ENCODE measurements at regions not wholly inside any gene's neighbourhood (a gene's known extent, or its start where the extent isn't known, plus 50 kb on each side); places are given as distances from the start of the nearest gene placed in this dataset.

DNA sequence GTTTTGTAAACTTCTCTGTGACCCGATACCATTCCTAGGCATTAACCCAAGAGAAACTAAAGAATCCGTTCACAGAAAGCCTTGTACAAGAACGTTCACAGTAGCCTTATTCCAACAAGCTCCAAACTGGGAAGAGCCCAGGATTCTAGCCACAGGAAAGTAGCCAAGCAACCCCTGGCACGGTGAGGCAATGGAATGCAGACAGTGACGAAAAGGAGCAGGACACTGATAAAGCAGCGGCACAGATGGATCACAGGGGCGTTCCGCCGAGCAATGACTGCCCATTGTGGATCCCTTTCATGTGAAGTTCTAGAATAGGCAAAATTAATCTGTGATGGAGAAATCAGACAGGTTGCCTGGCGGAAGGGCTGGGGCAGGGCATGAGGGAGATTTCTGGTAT lies 198.7 kb upstream of the CHRNA7 start:
- no peak overlapping the region for H3K27ac Mint-ChIP-seq
- Histone ChIP-seq H3K9me3 (ENCODE audit: control insufficient read depth in 2 of 3, low read length in 3 of 3) (no peaks in the 10 kb centered on the region), H3K27ac (ENCODE audit: low read depth, low read length) (no peak overlapping the region), H3K27me3 (ENCODE audit: control insufficient read depth in 2 of 2, insufficient read depth in 2 of 2, low read length in 2 of 2) (no peaks in the 10 kb centered on the region), H3K4me1 (ENCODE audit: control insufficient read depth in 2 of 2, insufficient read depth in 2 of 2, low read length in 2 of 2) (no peaks in the 10 kb centered on the region), H3K36me3 (ENCODE audit: control insufficient read depth in 2 of 3, insufficient read depth in 3 of 3, low read length in 3 of 3) (no peaks in the 10 kb centered on the region), H3K4me3 (ENCODE audit: low read length) (no peak overlapping the region)
- ChIA-PET CTCF (no interaction called here), POLR2A (no interaction called here)
- DNase-seq (no peak), ATAC-seq (no peak)
- peaks cover 0 to 3% (median 0%) of the 10 kb centered on the region in 11 donors for H3K9me3 Mint-ChIP-seq
- H3K4me3 Mint-ChIP-seq, result no peak overlapping the region
- no peaks in the 10 kb centered on the region for H3K36me3 Mint-ChIP-seq
- peaks cover 3 to 52% (median 34%) of the 10 kb centered on the region in 5 donors for H3K27me3 Mint-ChIP-seq
- intact Hi-C loops (cut with micrococcal nuclease), result no loop called here
- no peaks in the 10 kb centered on the region for H3K4me1 Mint-ChIP-seq

DNA sequence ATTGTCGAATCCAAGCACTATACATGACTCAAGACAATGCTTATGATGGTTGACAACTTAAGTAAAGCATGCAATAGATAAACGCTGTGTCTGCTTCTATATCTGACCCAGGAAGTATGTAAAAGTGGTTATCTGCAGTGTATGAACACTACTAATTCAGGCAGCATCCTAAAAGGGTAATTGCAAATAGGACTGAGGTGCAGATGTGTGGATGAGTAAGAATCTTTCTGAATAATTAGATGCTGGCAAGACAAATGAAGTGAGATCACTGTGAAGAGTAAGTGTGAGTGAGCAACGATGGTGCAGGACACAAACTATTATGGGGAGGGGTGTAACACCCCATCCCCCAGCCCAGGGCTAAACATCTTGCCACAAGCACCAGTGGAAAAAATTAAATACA lies 195.7 kb upstream of the CHRNA7 start:
- Histone ChIP-seq H3K4me1 (ENCODE audit: control insufficient read depth in 2 of 2, insufficient read depth in 2 of 2, low read length in 2 of 2) (no peaks in the 10 kb centered on the region), H3K27me3 (ENCODE audit: control insufficient read depth in 2 of 2, insufficient read depth in 2 of 2, low read length in 2 of 2) (no peaks in the 10 kb centered on the region), H3K4me3 (ENCODE audit: low read length) (no peak overlapping the region), H3K9me3 (ENCODE audit: control insufficient read depth in 2 of 3, low read length in 3 of 3) (no peaks in the 10 kb centered on the region), H3K27ac (ENCODE audit: low read depth, low read length) (no peak overlapping the region), H3K36me3 (ENCODE audit: control insufficient read depth in 2 of 3, insufficient read depth in 3 of 3, low read length in 3 of 3) (no peaks in the 10 kb centered on the region)
- intact Hi-C loops (cut with micrococcal nuclease), result no loop called here
- Mint-ChIP-seq H3K4me1 (no peaks in the 10 kb centered on the region), H3K4me3 (no peak overlapping the region), H3K27ac (no peak overlapping the region), H3K9me3 (peaks cover 0 to 3% (median 0%) of the 10 kb centered on the region in 11 donors), H3K27me3 (peaks cover 2 to 38% (median 25%) of the 10 kb centered on the region in 5 donors), H3K36me3 (no peaks in the 10 kb centered on the region)
- DNase-seq (no peak), ATAC-seq (no peak)
- ChIA-PET CTCF (no interaction called here), POLR2A (no interaction called here)

DNA sequence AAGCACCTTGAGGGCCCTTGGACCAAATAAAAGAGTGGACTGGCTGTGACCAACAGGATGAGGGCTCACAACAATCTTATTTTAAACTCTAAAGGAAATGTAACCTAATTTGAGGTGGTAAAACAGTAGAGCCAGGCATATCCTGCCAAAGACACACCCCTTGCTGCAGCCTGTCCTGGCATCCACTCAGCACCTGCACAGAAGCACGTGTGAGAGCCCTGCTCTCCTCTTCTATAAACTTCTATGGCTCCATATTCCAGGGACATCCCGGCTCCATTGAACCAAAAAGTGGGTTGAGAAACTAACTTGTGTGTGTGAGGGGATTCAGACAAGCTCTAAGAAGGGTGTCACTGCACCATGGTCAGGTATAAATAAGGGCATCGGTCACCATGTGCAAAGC lies 190.9 kb upstream of the CHRNA7 start:
- Mint-ChIP-seq H3K36me3 (no peaks in the 10 kb centered on the region), H3K4me1 (no peaks in the 10 kb centered on the region), H3K9me3 (no peaks in the 10 kb centered on the region), H3K27ac (no peak overlapping the region), H3K4me3 (no peak overlapping the region), H3K27me3 (peaks cover 0 to 17% (median 7%) of the 10 kb centered on the region in 5 donors)
- Histone ChIP-seq H3K4me3 (ENCODE audit: low read length) (no peak overlapping the region), H3K36me3 (ENCODE audit: control insufficient read depth in 2 of 3, insufficient read depth in 3 of 3, low read length in 3 of 3) (no peaks in the 10 kb centered on the region), H3K27ac (ENCODE audit: low read depth, low read length) (no peak overlapping the region), H3K27me3 (ENCODE audit: control insufficient read depth in 2 of 2, insufficient read depth in 2 of 2, low read length in 2 of 2) (no peaks in the 10 kb centered on the region), H3K4me1 (ENCODE audit: control insufficient read depth in 2 of 2, insufficient read depth in 2 of 2, low read length in 2 of 2) (no peaks in the 10 kb centered on the region), H3K9me3 (ENCODE audit: control insufficient read depth in 2 of 3, low read length in 3 of 3) (no peaks in the 10 kb centered on the region)
- ATAC-seq (no peak), DNase-seq (no peak)
- ChIA-PET CTCF (no interaction called here), POLR2A (no interaction called here)
- intact Hi-C loops (cut with micrococcal nuclease), result no loop called here

DNA sequence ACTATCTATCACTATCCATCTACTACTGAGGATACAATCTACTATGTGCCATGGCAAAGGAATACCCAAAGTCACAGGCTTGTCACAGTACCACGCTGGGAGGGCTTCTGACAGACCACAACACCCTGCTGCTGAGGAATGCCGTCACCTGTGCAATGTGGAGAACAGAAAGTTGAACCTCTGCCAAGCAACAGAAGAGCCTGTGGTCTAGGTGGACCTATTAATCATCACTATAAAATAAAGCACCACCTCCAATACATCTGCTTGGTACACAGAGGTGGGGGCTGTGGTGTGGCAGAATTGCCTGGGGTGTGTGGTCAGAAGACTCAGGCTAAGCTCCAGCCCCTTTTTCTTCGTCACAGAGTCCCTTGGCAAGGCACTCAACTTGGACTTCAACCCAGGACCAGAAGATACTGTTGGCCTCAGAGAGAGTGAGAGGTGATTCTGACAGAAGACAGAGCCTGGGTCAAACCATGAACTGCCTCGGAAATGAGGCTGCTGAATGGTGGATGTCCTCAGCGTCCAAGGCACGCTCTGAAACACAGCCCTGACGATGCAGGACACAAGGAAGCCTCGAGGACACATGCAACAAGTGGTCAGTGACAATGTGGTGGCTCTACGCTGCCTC lies 189.4 kb upstream of the CHRNA7 start:
- CTCF ChIA-PET, result no interaction called here
- ATAC-seq, result no peak
- peaks cover 0 to 9% (median 4%) of the 10 kb centered on the region in 5 donors for H3K27me3 Mint-ChIP-seq

DNA sequence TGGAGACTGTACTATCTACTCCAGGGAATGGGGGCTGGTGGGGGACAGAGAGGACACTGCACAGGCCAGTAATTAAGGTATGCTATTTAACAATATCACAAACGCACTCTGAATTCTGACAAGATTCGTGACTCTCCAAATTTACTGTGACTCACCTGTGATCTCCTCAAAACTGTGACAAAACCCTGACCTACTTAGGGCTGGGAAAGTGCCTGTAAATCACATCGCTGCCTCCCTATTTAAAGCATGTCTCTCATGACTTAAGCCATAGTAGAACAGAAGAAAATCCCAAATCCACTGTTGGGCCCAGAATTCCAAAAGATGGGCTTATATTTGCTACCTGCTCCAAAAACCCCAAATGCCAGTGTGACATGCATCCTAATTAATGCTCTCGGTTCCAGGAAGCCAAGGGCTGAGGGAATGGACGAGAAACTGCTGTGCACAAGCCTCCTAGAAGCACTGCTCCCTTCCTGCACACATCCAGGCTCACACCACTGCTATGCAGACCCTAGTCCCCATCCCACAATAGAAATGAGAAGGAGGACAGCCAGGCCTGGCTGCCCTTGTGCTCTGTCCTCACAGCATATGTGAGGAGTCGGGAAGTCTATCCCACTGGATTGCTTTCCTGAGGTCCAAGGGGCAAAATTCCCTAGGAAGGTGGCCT lies 187.7 kb upstream of the CHRNA7 start:
- no peak overlapping the region for H3K27ac Mint-ChIP-seq
- no peak for ATAC-seq
- H3K27ac ChIP-seq (ENCODE audit: low read depth, low read length), result no peak overlapping the region
- CTCF ChIA-PET, result no interaction called here
- peaks cover 0 to 2% (median 0%) of the 10 kb centered on the region in 11 donors for H3K9me3 Mint-ChIP-seq
- no peak overlapping the region for H3K4me3 Mint-ChIP-seq
- H3K4me1 ChIP-seq (ENCODE audit: control insufficient read depth in 2 of 2, insufficient read depth in 2 of 2, low read length in 2 of 2), result no peaks in the 10 kb centered on the region
- intact Hi-C loops (cut with micrococcal nuclease), result no loop called here
- H3K36me3 ChIP-seq (ENCODE audit: control insufficient read depth in 2 of 3, insufficient read depth in 3 of 3, low read length in 3 of 3), result no peaks in the 10 kb centered on the region
- DNase-seq, result no peak
- H3K9me3 ChIP-seq (ENCODE audit: control insufficient read depth in 2 of 3, low read length in 3 of 3), result no peaks in the 10 kb centered on the region
- peaks cover 0 to 3% (median 0%) of the 10 kb centered on the region in 5 donors for H3K36me3 Mint-ChIP-seq
- POLR2A ChIA-PET, result no interaction called here
- H3K4me3 ChIP-seq (ENCODE audit: low read length), result no peak overlapping the region
- H3K27me3 ChIP-seq (ENCODE audit: control insufficient read depth in 2 of 2, insufficient read depth in 2 of 2, low read length in 2 of 2), result no peaks in the 10 kb centered on the region
- H3K27me3 Mint-ChIP-seq, result peaks cover 0 to 20% (median 10%) of the 10 kb centered on the region in 5 donors
- H3K4me1 Mint-ChIP-seq, result peaks cover 0 to 4% (median 0%) of the 10 kb centered on the region in 7 donors

More for the DNA sequence above, 189.4 kb upstream of the CHRNA7 start:
- Histone ChIP-seq H3K4me3 (ENCODE audit: low read length) (no peak overlapping the region), H3K27ac (ENCODE audit: low read depth, low read length) (no peak overlapping the region), H3K36me3 (ENCODE audit: control insufficient read depth in 2 of 3, insufficient read depth in 3 of 3, low read length in 3 of 3) (no peaks in the 10 kb centered on the region), H3K27me3 (ENCODE audit: control insufficient read depth in 2 of 2, insufficient read depth in 2 of 2, low read length in 2 of 2) (no peaks in the 10 kb centered on the region), H3K4me1 (ENCODE audit: control insufficient read depth in 2 of 2, insufficient read depth in 2 of 2, low read length in 2 of 2) (no peaks in the 10 kb centered on the region), H3K9me3 (ENCODE audit: control insufficient read depth in 2 of 3, low read length in 3 of 3) (no peaks in the 10 kb centered on the region)
- Mint-ChIP-seq H3K27ac (no peak overlapping the region), H3K36me3 (no peaks in the 10 kb centered on the region), H3K4me1 (peaks cover 0 to under 1% (median 0%) of the 10 kb centered on the region in 7 donors), H3K4me3 (no peak overlapping the region), H3K9me3 (no peaks in the 10 kb centered on the region)
- no peak for DNase-seq
- POLR2A ChIA-PET, result no interaction called here
- intact Hi-C loops (cut with micrococcal nuclease), result no loop called here

DNA sequence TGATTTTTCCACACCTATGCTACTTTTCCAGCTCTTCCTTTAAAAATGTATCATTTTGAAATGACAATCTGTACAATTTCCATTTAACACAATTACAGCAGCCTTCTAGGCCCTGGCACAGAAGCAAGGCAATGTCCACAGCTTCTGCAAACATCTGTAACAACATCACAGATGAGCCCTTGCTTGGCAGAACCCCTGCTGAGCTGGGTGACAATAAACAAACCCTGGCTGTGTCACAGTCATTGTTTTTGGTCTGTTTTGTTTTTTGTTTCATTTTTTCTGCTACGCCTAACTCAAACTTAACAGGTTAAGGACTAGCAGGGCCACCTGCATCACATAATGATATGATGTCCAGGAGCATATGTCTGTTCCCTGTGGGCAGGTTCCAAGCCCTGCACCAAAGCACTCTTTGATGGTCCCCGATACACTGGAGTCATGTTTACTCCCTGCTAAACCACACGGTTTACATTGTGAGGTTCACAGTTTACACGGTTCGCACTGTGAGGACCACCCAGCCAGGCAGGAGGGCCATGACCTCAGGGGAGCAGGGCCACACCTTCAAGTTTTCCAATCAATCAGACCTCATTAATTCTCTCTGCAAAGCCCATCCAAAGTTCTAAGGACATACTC lies 186.8 kb upstream of the CHRNA7 start:
- H3K27ac ChIP-seq (ENCODE audit: low read depth, low read length), result no peak overlapping the region
- no peak overlapping the region for H3K4me3 Mint-ChIP-seq
- POLR2A ChIA-PET, result no interaction called here
- H3K9me3 ChIP-seq (ENCODE audit: control insufficient read depth in 2 of 3, low read length in 3 of 3), result no peaks in the 10 kb centered on the region
- no peak overlapping the region for H3K27ac Mint-ChIP-seq
- peaks cover 0 to 2% (median 0%) of the 10 kb centered on the region in 11 donors for H3K9me3 Mint-ChIP-seq
- no peaks in the 10 kb centered on the region for H3K27me3 ChIP-seq (ENCODE audit: control insufficient read depth in 2 of 2, insufficient read depth in 2 of 2, low read length in 2 of 2)
- H3K4me3 ChIP-seq (ENCODE audit: low read length), result no peak overlapping the region
- H3K27me3 Mint-ChIP-seq, result peaks cover 0 to 20% (median 14%) of the 10 kb centered on the region in 5 donors
- peaks cover 0 to 4% (median 0%) of the 10 kb centered on the region in 7 donors for H3K4me1 Mint-ChIP-seq
- no peaks in the 10 kb centered on the region for H3K4me1 ChIP-seq (ENCODE audit: control insufficient read depth in 2 of 2, insufficient read depth in 2 of 2, low read length in 2 of 2)
- intact Hi-C loops (cut with micrococcal nuclease), result no loop called here
- no peaks in the 10 kb centered on the region for H3K36me3 ChIP-seq (ENCODE audit: control insufficient read depth in 2 of 3, insufficient read depth in 3 of 3, low read length in 3 of 3)
- ATAC-seq, result no peak
- peaks cover 0 to 3% (median 0%) of the 10 kb centered on the region in 5 donors for H3K36me3 Mint-ChIP-seq
- DNase-seq, result no peak
- CTCF ChIA-PET, result no interaction called here
